Stomach (tissue), 4 donors: ENCODE measurements at regions not wholly inside any gene's neighbourhood (a gene's known extent, or its start where the extent isn't known, plus 50 kb on each side); places are given as distances from the start of the nearest gene placed in this dataset.

Source experiments
- EP300 ChIP-seq: sonication (generic); formaldehyde crosslinking; IDR thresholded peaks from one replicate; pipeline ENCODE4 v1.6.1; 2017; ENCODE audit warnings: antibody characterized with exemption
- POLR2A ChIP-seq, 4 donors: fragments of 450-650 bp; IDR thresholded peaks; one replicate each; pipeline ENCODE4 v1.6.1; 2016; ENCODE audit warnings: antibody characterized with exemption in 4 of 4, control low read depth in 2 of 4, mild to moderate bottlenecking in 1 of 4, moderate library complexity in 1 of 4
- POLR2AphosphoS5 ChIP-seq, 3 donors: sonication (generic); formaldehyde crosslinking; IDR thresholded peaks; one replicate each; pipeline ENCODE4 v1.6.1; 2016; ENCODE audit warnings: antibody characterized with exemption in 3 of 3
- TF ChIP-seq, protein P1 (sequence below), 7 experiments: fragments of 450-650 bp in 4 of 7; fragments of 200-600 bp in 3 of 7; sonication (generic) in 3 of 7; IDR thresholded peaks; one replicate each; pipeline ENCODE4 v1.5.1; 2016 to 2019; ENCODE audit warnings: antibody characterized with exemption in 7 of 7, control low read depth in 2 of 7, mild to moderate bottlenecking in 1 of 7

- TF ChIP-seq, protein P1, sequence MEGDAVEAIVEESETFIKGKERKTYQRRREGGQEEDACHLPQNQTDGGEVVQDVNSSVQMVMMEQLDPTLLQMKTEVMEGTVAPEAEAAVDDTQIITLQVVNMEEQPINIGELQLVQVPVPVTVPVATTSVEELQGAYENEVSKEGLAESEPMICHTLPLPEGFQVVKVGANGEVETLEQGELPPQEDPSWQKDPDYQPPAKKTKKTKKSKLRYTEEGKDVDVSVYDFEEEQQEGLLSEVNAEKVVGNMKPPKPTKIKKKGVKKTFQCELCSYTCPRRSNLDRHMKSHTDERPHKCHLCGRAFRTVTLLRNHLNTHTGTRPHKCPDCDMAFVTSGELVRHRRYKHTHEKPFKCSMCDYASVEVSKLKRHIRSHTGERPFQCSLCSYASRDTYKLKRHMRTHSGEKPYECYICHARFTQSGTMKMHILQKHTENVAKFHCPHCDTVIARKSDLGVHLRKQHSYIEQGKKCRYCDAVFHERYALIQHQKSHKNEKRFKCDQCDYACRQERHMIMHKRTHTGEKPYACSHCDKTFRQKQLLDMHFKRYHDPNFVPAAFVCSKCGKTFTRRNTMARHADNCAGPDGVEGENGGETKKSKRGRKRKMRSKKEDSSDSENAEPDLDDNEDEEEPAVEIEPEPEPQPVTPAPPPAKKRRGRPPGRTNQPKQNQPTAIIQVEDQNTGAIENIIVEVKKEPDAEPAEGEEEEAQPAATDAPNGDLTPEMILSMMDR (IDR thresholded peaks at IDR 0.05) = no peak
- TF ChIP-seq POLR2A (IDR thresholded peaks at IDR 0.05) (no peak), POLR2AphosphoS5 (IDR thresholded peaks at IDR 0.05) (no peak), EP300 (no peak)
These were observed 191.0 kb upstream of the ZNF507 start for GRCh38 chr19:32154418-32154817.
